Skeletal muscle satellite cell (primary cell): ENCODE measurements at regions not wholly inside any gene's neighbourhood (a gene's known extent, or its start where the extent isn't known, plus 50 kb on each side); places are given as distances from the start of the nearest gene placed in this dataset.

ENCODE experiments used
- H3K27me3 ChIP-seq: 2 replicates; pipeline ENCODE4 v1.7.0; 2013; ENCODE audit warnings: low read length; ENCODE audit not compliant: control insufficient read depth, insufficient read depth
- H3K36me3 ChIP-seq: 2 replicates; pipeline ENCODE4 v1.7.0; 2013; ENCODE audit warnings: mild to moderate bottlenecking, control low read depth, low read length; ENCODE audit not compliant: insufficient read depth
- H3K4me1 ChIP-seq: 2 replicates; pipeline ENCODE4 v1.7.0; 2013; ENCODE audit warnings: low read length; ENCODE audit not compliant: control insufficient read depth, insufficient read depth
- H3K4me2 ChIP-seq: 2 replicates; pipeline ENCODE4 v1.7.0; 2013; ENCODE audit warnings: mild to moderate bottlenecking, low read length
- H3K4me3 ChIP-seq: 2 replicates; pipeline ENCODE4 v1.7.0; 2013; ENCODE audit warnings: low read length
- H3K9ac ChIP-seq: 2 replicates; pipeline ENCODE4 v1.7.0; 2013; ENCODE audit warnings: mild to moderate bottlenecking, low read depth, low read length, moderate library complexity
- H3K9me3 ChIP-seq: replicated peaks from 2 replicates; pipeline ENCODE4 v1.7.0; 2013; ENCODE audit warnings: mild to moderate bottlenecking, control low read depth, low read length

- no peak overlapping the region for H3K4me2 ChIP-seq
- H3K4me1 ChIP-seq = no peaks in the 10 kb centered on the region
- no peak overlapping the region for H3K9ac ChIP-seq
- no peaks in the 10 kb centered on the region for H3K36me3 ChIP-seq
- no peak overlapping the region for H3K4me3 ChIP-seq
- H3K27me3 ChIP-seq = no peaks in the 10 kb centered on the region
- H3K9me3 ChIP-seq = no peaks in the 10 kb centered on the region
Measured at GRCh38 chr20:11581271-11581670, 336.4 kb upstream of the BTBD3 start.

- Histone ChIP-seq H3K27me3 (no peaks in the 10 kb centered on the region), H3K4me3 (no peak overlapping the region), H3K36me3 (no peaks in the 10 kb centered on the region), H3K9me3 (no peaks in the 10 kb centered on the region), H3K9ac (no peak overlapping the region), H3K4me2 (no peak overlapping the region), H3K4me1 (no peaks in the 10 kb centered on the region)
Measured at GRCh38 chr20:11582060-11582459, 335.6 kb upstream of the BTBD3 start.

GRCh38 chr20:11585752-11586352 is 331.8 kb upstream of the BTBD3 start:
- no peak overlapping the region for H3K4me3 ChIP-seq
- no peaks in the 10 kb centered on the region for H3K9me3 ChIP-seq
- H3K4me2 ChIP-seq = no peak overlapping the region
- no peak overlapping the region for H3K9ac ChIP-seq
- H3K36me3 ChIP-seq = no peaks in the 10 kb centered on the region
- H3K27me3 ChIP-seq = no peaks in the 10 kb centered on the region
- H3K4me1 ChIP-seq = no peaks in the 10 kb centered on the region

GRCh38 chr20:11588875-11589274 is 328.8 kb upstream of the BTBD3 start:
- Histone ChIP-seq H3K9me3 (no peaks in the 10 kb centered on the region), H3K9ac (no peak overlapping the region), H3K4me1 (no peaks in the 10 kb centered on the region)

GRCh38 chr20:11591965-11592364 is 325.7 kb upstream of the BTBD3 start:
- no peaks in the 10 kb centered on the region for H3K4me1 ChIP-seq
- H3K9me3 ChIP-seq = no peaks in the 10 kb centered on the region
- H3K4me2 ChIP-seq = no peak overlapping the region
- no peak overlapping the region for H3K9ac ChIP-seq
- H3K27me3 ChIP-seq = no peaks in the 10 kb centered on the region
- H3K36me3 ChIP-seq = no peaks in the 10 kb centered on the region
- H3K4me3 ChIP-seq = no peak overlapping the region

More at GRCh38 chr20:11588875-11589274, 328.8 kb upstream of the BTBD3 start:
- H3K36me3 ChIP-seq = no peaks in the 10 kb centered on the region
- no peak overlapping the region for H3K4me2 ChIP-seq
- no peaks in the 10 kb centered on the region for H3K27me3 ChIP-seq
- no peak overlapping the region for H3K4me3 ChIP-seq

- no peaks in the 10 kb centered on the region for H3K9me3 ChIP-seq
- H3K4me3 ChIP-seq = no peak overlapping the region
- no peaks in the 10 kb centered on the region for H3K27me3 ChIP-seq
- H3K9ac ChIP-seq = no peak overlapping the region
- no peak overlapping the region for H3K4me2 ChIP-seq
- H3K4me1 ChIP-seq = no peaks in the 10 kb centered on the region
- H3K36me3 ChIP-seq = no peaks in the 10 kb centered on the region
Measured at GRCh38 chr20:11604339-11604738, 313.4 kb upstream of the BTBD3 start.

GRCh38 chr20:11607047-11607446 is 310.6 kb upstream of the BTBD3 start:
- Histone ChIP-seq H3K9me3 (no peaks in the 10 kb centered on the region), H3K4me2 (no peak overlapping the region), H3K36me3 (no peaks in the 10 kb centered on the region), H3K27me3 (no peaks in the 10 kb centered on the region), H3K4me3 (no peak overlapping the region), H3K9ac (no peak overlapping the region), H3K4me1 (no peaks in the 10 kb centered on the region)

- no peak overlapping the region for H3K9ac ChIP-seq
Measured at GRCh38 chr20:11608736-11609135, 309.0 kb upstream of the BTBD3 start.

GRCh38 chr20:11624704-11625103 is 293.0 kb upstream of the BTBD3 start:
- Histone ChIP-seq H3K9me3 (no peaks in the 10 kb centered on the region), H3K4me3 (no peak overlapping the region), H3K9ac (no peak overlapping the region), H3K36me3 (no peaks in the 10 kb centered on the region), H3K27me3 (no peaks in the 10 kb centered on the region), H3K4me1 (no peaks in the 10 kb centered on the region), H3K4me2 (no peak overlapping the region)

More at GRCh38 chr20:11608736-11609135, 309.0 kb upstream of the BTBD3 start:
- Histone ChIP-seq H3K4me1 (no peaks in the 10 kb centered on the region), H3K4me2 (no peak overlapping the region), H3K4me3 (no peak overlapping the region), H3K27me3 (no peaks in the 10 kb centered on the region), H3K9me3 (no peaks in the 10 kb centered on the region), H3K36me3 (no peaks in the 10 kb centered on the region)

- Histone ChIP-seq H3K4me1 (no peaks in the 10 kb centered on the region), H3K36me3 (no peaks in the 10 kb centered on the region), H3K4me3 (no peak overlapping the region), H3K4me2 (no peak overlapping the region), H3K9ac (no peak overlapping the region), H3K27me3 (no peaks in the 10 kb centered on the region), H3K9me3 (no peaks in the 10 kb centered on the region)
Measured at GRCh38 chr20:11626551-11626950, 291.1 kb upstream of the BTBD3 start.

GRCh38 chr20:11642866-11643265 is 274.8 kb upstream of the BTBD3 start:
- Histone ChIP-seq H3K9ac (no peak overlapping the region), H3K4me3 (no peak overlapping the region), H3K36me3 (no peaks in the 10 kb centered on the region), H3K27me3 (no peaks in the 10 kb centered on the region), H3K9me3 (no peaks in the 10 kb centered on the region), H3K4me1 (no peaks in the 10 kb centered on the region), H3K4me2 (no peak overlapping the region)

GRCh38 chr20:11646359-11646758 is 271.3 kb upstream of the BTBD3 start:
- no peak overlapping the region for H3K9ac ChIP-seq
- no peak overlapping the region for H3K4me3 ChIP-seq
- no peaks in the 10 kb centered on the region for H3K9me3 ChIP-seq
- H3K36me3 ChIP-seq = no peaks in the 10 kb centered on the region
- no peak overlapping the region for H3K4me2 ChIP-seq
- no peaks in the 10 kb centered on the region for H3K4me1 ChIP-seq
- no peaks in the 10 kb centered on the region for H3K27me3 ChIP-seq
